Trophoblast cell (in vitro differentiated cells and primary cell): ENCODE measurements at regions not wholly inside any gene's neighbourhood (a gene's known extent, or its start where the extent isn't known, plus 50 kb on each side); places are given as distances from the start of the nearest gene placed in this dataset.
"Not testable (repeated sequence)": the region's sequence is repeated elsewhere in the genome, so short reads cannot be mapped to it uniquely, and the experiment has no call there.

Source experiments
- DNase-seq, 2 donors: peaks; one replicate each; pipeline ENCODE4 v3.0.0-alpha.2; 2016
- H2AFZ ChIP-seq: 2 replicates; pipeline ENCODE4 v1.6.1; 2013; ENCODE audit warnings: low read length, moderate library complexity, mild to moderate bottlenecking; ENCODE audit not compliant: insufficient read depth, poor library complexity
- H2AK5ac ChIP-seq: 2 replicates; pipeline ENCODE4 v1.6.1; 2013; ENCODE audit warnings: mild to moderate bottlenecking, low read length
- H2BK120ac ChIP-seq: 2 replicates; pipeline ENCODE4 v1.6.1; 2013; ENCODE audit warnings: low read length, mild to moderate bottlenecking, moderate library complexity; ENCODE audit not compliant: insufficient read depth, poor library complexity
- H2BK12ac ChIP-seq: 2 replicates; pipeline ENCODE4 v1.6.1; 2013; ENCODE audit warnings: mild to moderate bottlenecking, low read length, moderate library complexity
- H2BK5ac ChIP-seq: 2 replicates; pipeline ENCODE4 v1.6.1; 2013; ENCODE audit warnings: low read length, low read depth, moderate library complexity, mild to moderate bottlenecking; ENCODE audit not compliant: poor library complexity
- H3K14ac ChIP-seq: 2 replicates; pipeline ENCODE4 v1.6.1; 2013; ENCODE audit warnings: mild to moderate bottlenecking, low read length
- H3K18ac ChIP-seq: 2 replicates; pipeline ENCODE4 v1.6.1; 2013; ENCODE audit warnings: mild to moderate bottlenecking, low read length
- H3K23ac ChIP-seq: 2 replicates; pipeline ENCODE4 v1.6.1; 2013; ENCODE audit warnings: low read length
- H3K27ac ChIP-seq: 2 replicates; pipeline ENCODE4 v1.5.1; 2013; ENCODE audit warnings: low read depth, mild to moderate bottlenecking, inconsistent platforms, low read length, moderate library complexity
- H3K27me3 ChIP-seq: 2 replicates; pipeline ENCODE4 v1.6.1; 2013; ENCODE audit warnings: inconsistent platforms, mild to moderate bottlenecking, low read length, moderate library complexity; ENCODE audit not compliant: insufficient read depth
- H3K36me3 ChIP-seq, 2 experiments: 1 replicate in 1 of 2; 2 replicates in 1 of 2; pipeline ENCODE4 v1.6.1; 2013; ENCODE audit warnings: low read length in 2 of 2, mild to moderate bottlenecking in 2 of 2, moderate library complexity in 1 of 2; ENCODE audit not compliant: insufficient read depth in 2 of 2, control insufficient read depth in 1 of 2
- H3K4ac ChIP-seq: 2 replicates; pipeline ENCODE4 v1.6.1; 2013; ENCODE audit warnings: low read depth, mild to moderate bottlenecking, low read length, moderate library complexity
- H3K4me1 ChIP-seq, 2 experiments: 1 replicate in 1 of 2; 2 replicates in 1 of 2; pipeline ENCODE4 v1.6.1; 2013; ENCODE audit warnings: low read length in 2 of 2, mild to moderate bottlenecking in 2 of 2, moderate library complexity in 1 of 2; ENCODE audit not compliant: insufficient read depth in 2 of 2, control insufficient read depth in 1 of 2
- H3K4me2 ChIP-seq: 2 replicates; pipeline ENCODE4 v1.6.1; 2013; ENCODE audit warnings: inconsistent platforms, mild to moderate bottlenecking, low read length, moderate library complexity
- H3K4me3 ChIP-seq: 2 replicates; pipeline ENCODE4 v1.5.1; 2013; ENCODE audit warnings: mild to moderate bottlenecking, low read depth, low read length, inconsistent platforms
- H3K79me1 ChIP-seq: one replicate; pipeline ENCODE4 v1.6.1; 2013; ENCODE audit warnings: low read length
- H3K79me2 ChIP-seq: 2 replicates; pipeline ENCODE4 v1.6.1; 2013; ENCODE audit warnings: low read length, mild to moderate bottlenecking; ENCODE audit not compliant: control insufficient read depth, insufficient read depth, poor library complexity
- H3K9ac ChIP-seq: 2 replicates; pipeline ENCODE4 v1.6.1; 2013; ENCODE audit warnings: mild to moderate bottlenecking, low read length
- H3K9me3 ChIP-seq: 2 replicates; pipeline ENCODE4 v1.6.1; 2013; ENCODE audit warnings: low read depth, mild to moderate bottlenecking, control low read depth, inconsistent platforms, low read length; ENCODE audit not compliant: insufficient read depth
- H4K12ac ChIP-seq: 2 replicates; pipeline ENCODE4 v1.6.1; 2013; ENCODE audit warnings: low read depth, mild to moderate bottlenecking, low read length, moderate library complexity
- H4K8ac ChIP-seq: 2 replicates; pipeline ENCODE4 v1.6.1; 2013; ENCODE audit warnings: low read depth, mild to moderate bottlenecking, low read length, moderate library complexity
- H4K91ac ChIP-seq: one replicate; pipeline ENCODE4 v1.6.1; 2013; ENCODE audit warnings: low read depth, mild to moderate bottlenecking, low read length, moderate library complexity
- WGBS: extraction: QIAGEN DNeasy Blood & Tissue Kit; methylation state at CpG from one replicate; pipeline ENCODE4 v1.1.7; 2013; ENCODE audit warnings: missing lambda C conversion rate; ENCODE audit not compliant: insufficient read length, insufficient coverage; ENCODE audit errors: extremely low coverage; 5-methylcytosine and 5-hydroxymethylcytosine counted together

DNA sequence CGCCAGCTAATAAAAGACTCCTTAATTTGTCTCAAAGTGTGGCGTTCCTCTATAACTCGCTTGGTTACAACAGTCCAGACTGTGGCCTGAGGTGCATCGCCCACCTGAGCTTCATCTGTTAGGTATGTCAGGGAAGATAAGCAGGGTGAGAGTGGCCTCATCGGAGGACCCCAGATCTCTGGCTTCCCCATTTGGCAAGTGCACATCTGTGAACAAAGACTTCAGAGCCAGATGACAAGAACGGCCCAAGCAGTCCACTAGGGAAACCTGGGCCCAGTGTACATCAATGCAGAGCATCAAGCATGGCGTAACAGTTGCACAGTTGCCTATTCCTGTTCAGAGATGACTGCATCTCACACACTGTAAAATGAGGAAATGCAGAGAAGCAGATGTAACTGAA is 432.8 kb upstream of the DEFB115 start:
- no CpG with 5 or more reads among the region's 7 CpGs for WGBS
- not testable (repeated sequence) for H3K4me3 ChIP-seq

DNA sequence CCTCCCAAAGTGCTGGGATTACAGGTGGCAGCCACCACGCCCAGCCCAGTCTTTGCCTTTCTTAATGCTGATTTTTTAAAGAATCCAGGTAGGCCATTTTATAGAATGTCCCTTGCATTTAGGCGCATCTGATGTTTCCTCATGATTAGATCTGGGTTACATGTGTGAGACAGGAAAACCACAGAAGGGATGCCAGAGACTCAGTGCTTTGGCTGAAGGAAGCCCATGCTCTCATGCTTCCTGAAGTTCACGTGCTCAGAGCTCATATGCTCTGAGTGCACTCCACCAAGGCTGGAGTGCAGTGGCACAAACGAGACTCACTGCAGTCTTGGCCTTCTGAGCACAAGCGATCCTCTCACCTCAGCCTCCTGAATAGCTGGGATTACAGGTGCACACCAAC is 411.5 kb upstream of the DEFB115 start:
- no CpG with 5 or more reads among the region's 5 CpGs for WGBS

More for the DNA sequence above, 432.8 kb upstream of the DEFB115 start:
- H3K4me2 ChIP-seq, H3K27me3 ChIP-seq, H3K36me3 ChIP-seq, H3K79me1 ChIP-seq, H4K91ac ChIP-seq, H3K27ac ChIP-seq, H3K4ac ChIP-seq, H2AK5ac ChIP-seq, H3K14ac ChIP-seq, H2BK120ac ChIP-seq, H2BK5ac ChIP-seq, H2BK12ac ChIP-seq, H3K18ac ChIP-seq, H2AFZ ChIP-seq, H4K8ac ChIP-seq, H3K79me2 ChIP-seq, DNase-seq, H3K23ac ChIP-seq, H4K12ac ChIP-seq, H3K9ac ChIP-seq, H3K4me1 ChIP-seq: not testable (repeated sequence)
- peaks cover 16% of the 10 kb centered on the region for H3K9me3 ChIP-seq

DNA sequence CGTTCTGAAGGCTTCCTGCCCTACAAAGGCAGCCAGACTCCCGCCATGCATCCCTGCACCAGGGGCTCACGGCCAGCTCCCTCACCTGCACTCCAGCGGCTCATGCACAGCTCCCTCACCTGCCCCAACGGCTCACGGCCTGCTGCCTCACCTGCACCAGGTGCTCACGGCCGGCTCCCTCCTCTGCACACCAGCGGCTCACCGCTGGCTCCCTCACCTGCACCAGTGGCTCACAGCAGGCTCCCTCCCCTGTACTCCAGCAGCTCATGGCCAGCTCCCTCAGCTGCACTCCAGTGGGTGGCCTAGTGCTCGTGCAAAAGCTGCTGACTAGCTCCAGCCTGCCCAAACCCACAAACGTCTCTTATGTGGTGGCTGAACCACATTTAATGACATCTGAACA is 389.2 kb upstream of the DEFB115 start:
- H3K27ac ChIP-seq, H4K91ac ChIP-seq, H2AFZ ChIP-seq, H3K79me1 ChIP-seq, H3K4ac ChIP-seq, H3K18ac ChIP-seq, H3K79me2 ChIP-seq, H3K4me1 ChIP-seq, H2BK120ac ChIP-seq, H2AK5ac ChIP-seq, H2BK5ac ChIP-seq, H4K8ac ChIP-seq, H2BK12ac ChIP-seq, H3K9ac ChIP-seq, H3K36me3 ChIP-seq, H3K14ac ChIP-seq, H3K23ac ChIP-seq, H3K27me3 ChIP-seq, H3K4me2 ChIP-seq, DNase-seq, H4K12ac ChIP-seq, H3K4me3 ChIP-seq: not testable (repeated sequence)
- H3K9me3 ChIP-seq: peaks cover 22% of the 10 kb centered on the region
- no CpG with 5 or more reads among the region's 12 CpGs for WGBS

More for the DNA sequence above, 411.5 kb upstream of the DEFB115 start:
- H4K8ac ChIP-seq, H4K12ac ChIP-seq, H3K18ac ChIP-seq, H2AK5ac ChIP-seq, H3K14ac ChIP-seq, H3K36me3 ChIP-seq, H3K9me3 ChIP-seq, H3K9ac ChIP-seq, H2AFZ ChIP-seq, H3K79me1 ChIP-seq, H2BK120ac ChIP-seq, H3K27ac ChIP-seq, H3K4me1 ChIP-seq, H3K4me2 ChIP-seq, H3K23ac ChIP-seq, H3K4ac ChIP-seq, H3K27me3 ChIP-seq, H2BK5ac ChIP-seq, H3K4me3 ChIP-seq, H3K79me2 ChIP-seq, H4K91ac ChIP-seq, DNase-seq, H2BK12ac ChIP-seq: not testable (repeated sequence)

DNA sequence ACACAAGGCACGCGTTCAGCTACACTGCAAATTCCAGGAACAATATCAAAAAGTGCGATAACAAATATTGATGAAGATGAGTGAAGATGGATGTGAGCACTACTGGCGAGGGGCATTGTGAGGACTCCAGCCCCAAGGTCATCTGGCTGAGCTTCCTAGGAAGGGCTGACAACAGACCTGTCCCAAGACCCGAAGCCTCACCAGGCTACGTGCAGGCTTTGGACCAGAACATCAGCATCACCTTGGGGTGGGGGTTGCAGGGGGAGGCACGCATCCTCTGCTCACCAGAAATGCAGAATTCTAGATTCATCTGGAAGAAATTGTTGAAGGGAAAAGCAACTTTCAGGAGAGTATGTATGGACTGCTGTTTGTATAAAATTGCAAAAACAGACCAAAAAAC is 386.3 kb upstream of the DEFB115 start:
- not testable (repeated sequence) for H3K18ac ChIP-seq, H3K14ac ChIP-seq, H3K23ac ChIP-seq, H2BK5ac ChIP-seq, H4K8ac ChIP-seq, H3K4me3 ChIP-seq, H3K4ac ChIP-seq, H4K91ac ChIP-seq, H2BK120ac ChIP-seq, H3K4me1 ChIP-seq, H2AK5ac ChIP-seq, H4K12ac ChIP-seq, H2AFZ ChIP-seq, H3K4me2 ChIP-seq, H3K27ac ChIP-seq, H3K79me2 ChIP-seq, H2BK12ac ChIP-seq, DNase-seq, H3K27me3 ChIP-seq, H3K36me3 ChIP-seq, H3K79me1 ChIP-seq
- peak overlapping the region; percentile 15 for H3K9ac ChIP-seq
- peaks cover 19% of the 10 kb centered on the region for H3K9me3 ChIP-seq
- no CpG with 5 or more reads among the region's 7 CpGs for WGBS
